IMR-90 (cell line): ENCODE measurements at regions not wholly inside any gene's neighbourhood (a gene's known extent, or its start where the extent isn't known, plus 50 kb on each side); places are given as distances from the start of the nearest gene placed in this dataset.

Experiments used
- BHLHE40 ChIP-seq: fragments of 150-350 bp; IDR thresholded peaks from 2 replicates; pipeline ENCODE4 v1.6.1; 2016; ENCODE audit warnings: mild to moderate bottlenecking, low read depth, low read length
- CHD1 ChIP-seq: IDR thresholded peaks from 2 replicates; pipeline ENCODE4 v1.6.1; 2012; ENCODE audit warnings: low read depth, low read length, improper control_type of control experiment
- CTCF ChIP-seq: conservative IDR thresholded peaks from 2 replicates; pipeline ENCODE4 v1.5.1; 2012; ENCODE audit warnings: mild to moderate bottlenecking, low read depth, low read length, improper control_type of control experiment
- ELK1 ChIP-seq: fragments of 150-350 bp; IDR thresholded peaks from 2 replicates; pipeline ENCODE4 v1.6.1; 2016; ENCODE audit warnings: low read depth, mild to moderate bottlenecking, low read length, moderate library complexity, borderline replicate concordance
- MXI1 ChIP-seq: IDR thresholded peaks from 2 replicates; pipeline ENCODE4 v1.6.1; 2012; ENCODE audit warnings: low read depth, mild to moderate bottlenecking, low read length, moderate library complexity, borderline replicate concordance
- NFE2L2 ChIP-seq: fragments of 150-350 bp; IDR thresholded peaks from 2 replicates; pipeline ENCODE4 v1.6.1; 2016; ENCODE audit warnings: low read depth, mild to moderate bottlenecking, low read length
- POLR2A ChIP-seq: IDR thresholded peaks from 2 replicates; pipeline ENCODE4 v1.6.1; 2012; ENCODE audit warnings: mild to moderate bottlenecking, low read depth, low read length
- RAD21 ChIP-seq: IDR thresholded peaks from 2 replicates; pipeline ENCODE4 v1.6.1; 2012; ENCODE audit warnings: low read length, improper control_type of control experiment
- SMC3 ChIP-seq: fragments of 150-350 bp; IDR thresholded peaks from 2 replicates; pipeline ENCODE4 v1.6.1; 2016; ENCODE audit warnings: low read depth, mild to moderate bottlenecking, antibody characterized with exemption, low read length, moderate library complexity

GRCh38 chr17:77873500-77874302 lies 84.8 kb upstream of the TNRC6C start:
- TF ChIP-seq CTCF (no peak), NFE2L2 (no peak), SMC3 (no peak), BHLHE40 (no peak), POLR2A (no peak), ELK1 (no peak), MXI1 (no peak), CHD1 (no peak), RAD21 (no peak)
